Thyroid gland (tissue), 4 donors: ENCODE measurements at regions not wholly inside any gene's neighbourhood (a gene's known extent, or its start where the extent isn't known, plus 50 kb on each side); places are given as distances from the start of the nearest gene placed in this dataset.

Experiments used
- DNase-seq, 2 donors: peaks; one replicate each; pipeline ENCODE4 v3.0.0-alpha.2; 2019
- H3K27ac ChIP-seq, 3 donors: fragments of 200-600 bp; sonication (generic); 1 replicate in 2 of 3; 2 replicates in 1 of 3; pipeline ENCODE4 v1.5.1; 2016 to 2019; ENCODE audit warnings: mild to moderate bottlenecking in 1 of 3, moderate library complexity in 1 of 3
- H3K27me3 ChIP-seq: fragments of 200-600 bp; sonication (generic); one replicate; pipeline ENCODE4 v1.5.1; 2019
- H3K36me3 ChIP-seq, 2 donors: fragments of 200-600 bp; sonication (generic); one replicate each; pipeline ENCODE4 v1.5.1; 2016 to 2019
- H3K4me1 ChIP-seq, 2 donors: fragments of 200-600 bp; sonication (generic); one replicate each; pipeline ENCODE4 v1.5.1; 2017 to 2019
- H3K4me3 ChIP-seq, 3 donors: fragments of 200-600 bp; sonication (generic); replicated peaks in 1 of 3; 1 replicate in 2 of 3; 2 replicates in 1 of 3; pipeline ENCODE4 v1.5.1; 2016; ENCODE audit warnings: mild to moderate bottlenecking in 1 of 3
- H3K9me3 ChIP-seq: fragments of 200-600 bp; sonication (generic); one replicate; pipeline ENCODE4 v1.5.1; 2017
- CTCF ChIP-seq, 6 experiments: fragments of 200-600 bp in 3 of 6; fragments of 450-650 bp in 3 of 6; sonication (generic) in 3 of 6; IDR thresholded peaks; one replicate each; pipeline ENCODE4 v1.5.1; 2016 to 2019; ENCODE audit warnings: antibody characterized with exemption in 6 of 6, mild to moderate bottlenecking in 2 of 6, inconsistent platforms in 1 of 6, moderate library complexity in 1 of 6
- POLR2A ChIP-seq, 2 donors: fragments of 450-650 bp; IDR thresholded peaks; one replicate each; pipeline ENCODE4 v1.6.1; 2017; ENCODE audit warnings: antibody characterized with exemption in 2 of 2, mild to moderate bottlenecking in 2 of 2, moderate library complexity in 1 of 2
- WGBS, 2 donors: methylation state at CpG; one replicate each; pipeline ENCODE4 v1.1.5; 2017; 5-methylcytosine and 5-hydroxymethylcytosine counted together
- intact Hi-C: fragments of 100-400 bp; cut with DNase I; formaldehyde crosslinking; loops from one replicate; pipeline ENCODE4 v1.15.1; 2023

GRCh38 chr2:205860181-205860580 lies 177.9 kb downstream of the NRP2 start:
- Histone ChIP-seq H3K27ac (no peak overlapping the region), H3K9me3 (no peaks in the 10 kb centered on the region), H3K4me3 (no peak overlapping the region), H3K4me1 (no peaks in the 10 kb centered on the region), H3K36me3 (no peaks in the 10 kb centered on the region), H3K27me3 (no peaks in the 10 kb centered on the region)
- DNase-seq, result no peak
- intact Hi-C loops, result no loop called here
- 80 to 82% methylated on average over 9 of the region's 9 CpGs for WGBS, 2 donors
- TF ChIP-seq CTCF (IDR thresholded peaks at IDR 0.05) (no peak), POLR2A (IDR thresholded peaks at IDR 0.05) (no peak)

GRCh38 chr2:205858881-205859441 lies 176.7 kb downstream of the NRP2 start:
- H3K4me3 ChIP-seq, result no peak overlapping the region
- no peaks in the 10 kb centered on the region for H3K4me1 ChIP-seq
- no peak overlapping the region for H3K27ac ChIP-seq
- no peak for TF ChIP-seq POLR2A (IDR thresholded peaks at IDR 0.05)
- intact Hi-C loops, result no loop called here
- no peaks in the 10 kb centered on the region for H3K36me3 ChIP-seq
- no peaks in the 10 kb centered on the region for H3K27me3 ChIP-seq
- H3K9me3 ChIP-seq, result no peaks in the 10 kb centered on the region
- DNase-seq, result peak; percentile 61 to 69
- WGBS, 2 donors, result 35 to 48% methylated on average over 16 of the region's 16 CpGs

- DNase-seq, result no peak
Observed at GRCh38 chr2:205858275-205858674, 176.0 kb downstream of the NRP2 start.

GRCh38 chr2:205857520-205858237 lies 175.4 kb downstream of the NRP2 start:
- H3K27ac ChIP-seq, result no peak overlapping the region
- no peaks in the 10 kb centered on the region for H3K27me3 ChIP-seq
- no peak for DNase-seq
- WGBS, 2 donors, result 91 to 94% methylated on average over 13 of the region's 13 CpGs
- H3K4me3 ChIP-seq, result no peak overlapping the region
- H3K4me1 ChIP-seq, result no peaks in the 10 kb centered on the region
- H3K9me3 ChIP-seq, result no peaks in the 10 kb centered on the region
- no peaks in the 10 kb centered on the region for H3K36me3 ChIP-seq
- intact Hi-C loops, result no loop called here
- TF ChIP-seq CTCF (IDR thresholded peaks at IDR 0.05) (no peak), POLR2A (IDR thresholded peaks at IDR 0.05) (no peak)

More at GRCh38 chr2:205858275-205858674, 176.0 kb downstream of the NRP2 start:
- Histone ChIP-seq H3K27ac (no peak overlapping the region), H3K4me1 (no peaks in the 10 kb centered on the region), H3K4me3 (no peak overlapping the region), H3K36me3 (no peaks in the 10 kb centered on the region), H3K27me3 (no peaks in the 10 kb centered on the region), H3K9me3 (no peaks in the 10 kb centered on the region)
- no peak for TF ChIP-seq POLR2A (IDR thresholded peaks at IDR 0.05)
- no peak for TF ChIP-seq CTCF (IDR thresholded peaks at IDR 0.05)
- WGBS, 2 donors, result 90 to 95% methylated on average over 3 of the region's 3 CpGs
- intact Hi-C loops, result no loop called here

GRCh38 chr2:205852457-205852856 lies 170.2 kb downstream of the NRP2 start:
- Histone ChIP-seq H3K27ac (no peak overlapping the region), H3K27me3 (no peaks in the 10 kb centered on the region), H3K4me3 (no peak overlapping the region), H3K4me1 (no peaks in the 10 kb centered on the region), H3K36me3 (no peaks in the 10 kb centered on the region), H3K9me3 (no peaks in the 10 kb centered on the region)
- no peak for DNase-seq
- WGBS, 2 donors, result 47 to 55% methylated on average over 3 of the region's 3 CpGs
- intact Hi-C loops, result no loop called here
- no peak for TF ChIP-seq CTCF (IDR thresholded peaks at IDR 0.05)
- no peak for TF ChIP-seq POLR2A (IDR thresholded peaks at IDR 0.05)
